Karpas-422 (cell line): ENCODE measurements at regions not wholly inside any gene's neighbourhood (a gene's known extent, or its start where the extent isn't known, plus 50 kb on each side); places are given as distances from the start of the nearest gene placed in this dataset.
"Not testable (repeated sequence)": the region's sequence is repeated elsewhere in the genome, so short reads cannot be mapped to it uniquely, and the experiment has no call there.

ENCODE experiments used
- DNase-seq: peaks from one replicate; pipeline ENCODE4 v3.0.0-alpha.2; 2015
- H2AFZ ChIP-seq: fragments of 200-600 bp; sonication (generic); 2 replicates; pipeline ENCODE4 v1.6.1; 2014; ENCODE audit warnings: antibody characterized with exemption, low read length, mixed read lengths
- H3K27ac ChIP-seq: fragments of 200-600 bp; sonication (generic); 2 replicates; pipeline ENCODE4 v1.5.1; 2014; ENCODE audit warnings: mild to moderate bottlenecking, low read length, moderate library complexity
- H3K27me3 ChIP-seq: fragments of 200-600 bp; sonication (generic); 2 replicates; pipeline ENCODE4 v1.6.1; 2014; ENCODE audit warnings: low read length, mixed read lengths
- H3K36me3 ChIP-seq: fragments of 200-600 bp; sonication (generic); 2 replicates; pipeline ENCODE4 v1.6.1; 2014; ENCODE audit warnings: low read length, mixed read lengths; ENCODE audit not compliant: insufficient read depth
- H3K4me1 ChIP-seq: fragments of 200-600 bp; sonication (generic); 2 replicates; pipeline ENCODE4 v1.6.1; 2014; ENCODE audit warnings: mild to moderate bottlenecking, low read length, mixed read lengths
- H3K4me2 ChIP-seq: fragments of 200-600 bp; sonication (generic); 2 replicates; pipeline ENCODE4 v1.6.1; 2014; ENCODE audit warnings: low read length, low read depth, mild to moderate bottlenecking; ENCODE audit not compliant: poor library complexity, severe bottlenecking
- H3K4me3 ChIP-seq: fragments of 200-600 bp; sonication (generic); 2 replicates; pipeline ENCODE4 v1.5.1; 2014; ENCODE audit warnings: mild to moderate bottlenecking, antibody characterized with exemption, low read length, mixed read lengths
- H3K79me2 ChIP-seq: fragments of 200-600 bp; sonication (generic); 2 replicates; pipeline ENCODE4 v1.6.1; 2014; ENCODE audit warnings: mild to moderate bottlenecking, low read length, mixed read lengths
- H3K9ac ChIP-seq: fragments of 200-600 bp; sonication (generic); 2 replicates; pipeline ENCODE4 v1.6.0; 2014; ENCODE audit warnings: low read length
- H3K9me2 ChIP-seq: fragments of 200-600 bp; sonication (generic), shearing (Covaris generic); replicated peaks from 2 replicates; pipeline ENCODE4 v1.6.0; 2014; ENCODE audit warnings: mild to moderate bottlenecking, low read length, moderate library complexity; ENCODE audit not compliant: insufficient read depth
- H3K9me3 ChIP-seq: fragments of 300-700, 200-600 bp; sonication (generic); 2 replicates; pipeline ENCODE4 v1.6.1; 2014; ENCODE audit warnings: low read length, mixed read lengths
- H4K20me1 ChIP-seq: fragments of 200-600 bp; sonication (generic); 2 replicates; pipeline ENCODE4 v1.6.1; 2014; ENCODE audit warnings: mild to moderate bottlenecking, antibody characterized with exemption, low read length, low read depth; ENCODE audit not compliant: insufficient read depth

- Histone ChIP-seq H3K4me2 (no peak overlapping the region), H3K27me3 (no peaks in the 10 kb centered on the region), H4K20me1 (no peaks in the 10 kb centered on the region), H3K9ac (no peak overlapping the region), H3K9me3 (no peaks in the 10 kb centered on the region), H3K27ac (no peak overlapping the region), H2AFZ (no peak overlapping the region), H3K79me2 (no peaks in the 10 kb centered on the region), H3K9me2 (no peaks in the 10 kb centered on the region), H3K4me3 (no peak overlapping the region), H3K36me3 (no peaks in the 10 kb centered on the region), H3K4me1 (no peaks in the 10 kb centered on the region)
- DNase-seq = no peak
These were observed 73.6 kb upstream of the RGPD5 start for GRCh38 chr2:109720380-109721106.

- no peak overlapping the region for H3K4me2 ChIP-seq
- H3K27ac ChIP-seq = no peak overlapping the region
- H3K9me2 ChIP-seq = no peaks in the 10 kb centered on the region
- no peak overlapping the region for H3K4me3 ChIP-seq
- H3K9ac ChIP-seq = no peak overlapping the region
- no peak for DNase-seq
- no peaks in the 10 kb centered on the region for H3K4me1 ChIP-seq
- no peaks in the 10 kb centered on the region for H3K79me2 ChIP-seq
- no peaks in the 10 kb centered on the region for H3K27me3 ChIP-seq
- H4K20me1 ChIP-seq = no peaks in the 10 kb centered on the region
- no peaks in the 10 kb centered on the region for H3K9me3 ChIP-seq
- H3K36me3 ChIP-seq = no peaks in the 10 kb centered on the region
- H2AFZ ChIP-seq = no peak overlapping the region
These were observed 73.0 kb upstream of the RGPD5 start for GRCh38 chr2:109721135-109721534.

DNA sequence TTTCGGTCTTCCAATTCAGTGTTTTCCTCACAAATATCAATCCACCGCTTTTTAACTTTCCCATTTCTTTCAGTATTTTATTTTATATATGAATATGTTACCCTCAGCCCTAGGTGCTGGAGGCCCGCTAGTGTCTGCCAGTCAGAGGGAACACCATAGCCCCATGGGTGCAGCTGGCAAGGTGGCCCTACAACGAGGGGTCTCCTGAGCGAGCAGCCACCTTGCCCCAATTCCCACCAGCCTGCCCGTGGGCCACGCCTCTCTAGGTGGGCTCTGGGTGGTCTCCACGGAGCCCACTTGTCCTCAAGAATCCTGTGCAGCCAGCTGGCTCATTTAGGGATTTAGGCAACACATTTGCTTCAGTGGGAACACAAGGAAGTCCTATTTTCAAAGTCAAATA, 72.5 kb upstream of the RGPD5 start:
- Histone ChIP-seq H3K4me1 (no peaks in the 10 kb centered on the region), H2AFZ (no peak overlapping the region), H3K9me2 (no peaks in the 10 kb centered on the region), H4K20me1 (no peaks in the 10 kb centered on the region), H3K79me2 (no peaks in the 10 kb centered on the region), H3K9me3 (no peaks in the 10 kb centered on the region), H3K27ac (no peak overlapping the region), H3K9ac (no peak overlapping the region), H3K27me3 (no peaks in the 10 kb centered on the region), H3K4me3 (no peak overlapping the region), H3K4me2 (no peak overlapping the region), H3K36me3 (no peaks in the 10 kb centered on the region)
- no peak for DNase-seq

DNA sequence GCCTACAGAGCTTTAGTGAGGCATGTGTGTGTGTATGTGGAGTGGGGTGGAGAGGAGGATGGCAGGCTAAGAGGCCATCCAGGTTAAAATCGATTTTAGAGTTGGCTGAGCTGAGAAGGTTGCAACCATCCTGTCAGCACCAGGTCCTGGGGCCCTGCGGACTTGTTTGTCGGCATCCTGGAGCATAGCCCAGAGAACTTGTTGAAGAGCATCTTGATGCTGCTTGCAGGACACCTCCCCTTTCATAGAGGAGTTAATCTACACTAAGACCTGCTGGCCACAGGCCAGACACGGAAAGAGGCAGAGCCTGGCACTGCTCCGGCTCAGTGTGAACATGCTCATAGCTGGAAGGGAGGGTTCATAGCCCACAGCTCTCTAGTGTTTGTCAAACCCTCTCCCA, 72.1 kb upstream of the RGPD5 start:
- no peaks in the 10 kb centered on the region for H3K36me3 ChIP-seq
- no peak overlapping the region for H3K4me2 ChIP-seq
- H4K20me1 ChIP-seq = no peaks in the 10 kb centered on the region
- no peak overlapping the region for H3K9ac ChIP-seq
- no peaks in the 10 kb centered on the region for H3K4me1 ChIP-seq
- H3K27me3 ChIP-seq = no peaks in the 10 kb centered on the region
- H3K27ac ChIP-seq = no peak overlapping the region
- no peak for DNase-seq
- H3K9me2 ChIP-seq = no peaks in the 10 kb centered on the region
- H2AFZ ChIP-seq = no peak overlapping the region
- no peak overlapping the region for H3K4me3 ChIP-seq
- no peaks in the 10 kb centered on the region for H3K79me2 ChIP-seq
- H3K9me3 ChIP-seq = no peaks in the 10 kb centered on the region

DNA sequence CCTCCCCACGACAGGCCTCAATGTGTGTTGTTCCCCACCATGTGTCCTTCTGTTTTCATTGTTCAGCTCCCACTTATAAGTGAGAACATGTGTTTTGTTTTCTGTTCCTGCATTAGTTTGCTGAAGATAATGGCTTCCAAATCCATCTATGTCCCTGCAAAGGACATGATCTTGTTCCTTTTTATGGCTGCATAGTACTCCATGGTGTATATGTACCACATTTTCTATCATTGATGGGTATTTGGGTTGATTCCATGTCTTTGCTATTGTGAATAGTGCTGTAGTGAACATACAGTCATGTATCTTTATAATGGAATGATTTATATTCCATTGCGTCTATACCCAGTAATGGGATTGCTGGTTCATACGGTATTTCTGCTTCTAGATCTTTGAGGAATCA, 71.5 kb upstream of the RGPD5 start:
- H3K4me1 ChIP-seq, H3K9ac ChIP-seq, H3K27me3 ChIP-seq, H3K4me3 ChIP-seq, H3K36me3 ChIP-seq, H3K9me2 ChIP-seq, H3K79me2 ChIP-seq, DNase-seq, H4K20me1 ChIP-seq, H3K4me2 ChIP-seq, H2AFZ ChIP-seq, H3K9me3 ChIP-seq, H3K27ac ChIP-seq: not testable (repeated sequence)

GRCh38 chr2:109723153-109723552, 71.0 kb upstream of the RGPD5 start:
- not testable (repeated sequence) for H3K9me3 ChIP-seq, H3K36me3 ChIP-seq, H3K4me3 ChIP-seq, H3K79me2 ChIP-seq, H3K9ac ChIP-seq, H3K4me1 ChIP-seq, H3K4me2 ChIP-seq, H4K20me1 ChIP-seq, H3K27ac ChIP-seq, DNase-seq, H3K9me2 ChIP-seq, H3K27me3 ChIP-seq, H2AFZ ChIP-seq

DNA sequence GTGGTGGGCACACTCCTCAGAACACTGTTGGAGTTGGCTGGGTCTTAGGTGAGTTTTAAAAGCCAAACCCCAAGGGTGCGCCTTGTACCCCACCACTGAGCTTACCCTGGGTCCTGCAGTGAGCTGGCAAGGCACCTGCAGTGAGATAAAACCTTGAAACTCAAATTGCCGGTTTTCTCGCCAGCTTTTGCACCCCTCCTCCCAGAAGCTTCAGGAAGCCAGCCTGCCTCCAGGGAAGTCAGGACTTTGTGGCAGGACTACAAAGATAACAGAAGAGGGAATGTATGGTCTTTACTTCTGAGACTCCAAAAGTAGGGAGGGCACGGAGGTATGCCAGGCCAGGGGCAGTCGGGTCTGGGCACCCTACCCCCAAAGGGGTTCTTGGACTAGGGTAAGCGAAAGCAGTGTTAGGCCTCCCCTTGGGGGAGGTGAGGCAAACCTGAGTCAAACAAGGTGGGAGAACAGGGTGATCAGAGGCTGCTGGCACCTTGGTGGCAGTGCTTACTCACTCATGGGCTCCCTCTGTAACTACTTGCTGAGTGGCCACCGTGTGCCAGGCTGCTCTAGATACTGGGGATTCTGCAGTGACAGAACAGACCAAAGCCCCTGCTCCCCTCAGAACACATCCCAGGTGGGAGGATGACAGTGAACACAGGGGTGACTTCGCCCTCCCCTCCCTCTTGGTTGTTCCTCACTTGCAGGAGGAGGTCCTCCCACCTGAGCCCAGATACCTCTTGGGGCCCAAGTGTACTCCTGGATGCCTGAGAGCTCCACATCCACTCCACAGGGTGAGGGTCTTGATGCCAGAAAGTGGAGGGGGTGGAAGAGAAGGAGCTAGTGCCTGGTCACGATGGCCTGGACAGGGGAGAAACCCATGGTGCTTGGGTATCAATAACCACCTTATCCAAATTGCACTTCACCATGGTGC, 69.3 kb upstream of the RGPD5 start:
- Histone ChIP-seq H3K27ac (no peak overlapping the region), H2AFZ (no peak overlapping the region), H4K20me1 (no peaks in the 10 kb centered on the region), H3K36me3 (no peaks in the 10 kb centered on the region), H3K9me2 (no peaks in the 10 kb centered on the region), H3K79me2 (no peaks in the 10 kb centered on the region), H3K4me3 (no peak overlapping the region), H3K27me3 (no peaks in the 10 kb centered on the region), H3K9me3 (no peaks in the 10 kb centered on the region), H3K4me1 (no peaks in the 10 kb centered on the region), H3K4me2 (no peak overlapping the region), H3K9ac (no peak overlapping the region)
- DNase-seq = no peak

GRCh38 chr2:109726379-109727270, 67.5 kb upstream of the RGPD5 start:
- Histone ChIP-seq H3K27me3 (no peaks in the 10 kb centered on the region), H3K4me2 (no peak overlapping the region), H3K36me3 (no peaks in the 10 kb centered on the region), H4K20me1 (no peaks in the 10 kb centered on the region), H3K9me2 (no peaks in the 10 kb centered on the region), H3K27ac (no peak overlapping the region), H3K4me1 (no peaks in the 10 kb centered on the region), H3K79me2 (no peaks in the 10 kb centered on the region), H3K4me3 (no peak overlapping the region), H3K9me3 (no peaks in the 10 kb centered on the region), H3K9ac (no peak overlapping the region), H2AFZ (no peak overlapping the region)
- DNase-seq = no peak
